Urothelium cell line (cell line): ENCODE measurements at regions not wholly inside any gene's neighbourhood (a gene's known extent, or its start where the extent isn't known, plus 50 kb on each side); places are given as distances from the start of the nearest gene placed in this dataset.

Source experiments
- DNase-seq: peaks from one replicate; pipeline ENCODE4 v3.0.0; 2011; ENCODE audit warnings: low spot score, mixed read lengths
- FAIRE-seq: peaks from 2 replicates; lab custom pipeline; 2011; peaks lifted over from hg19 to GRCh38; lab: Jason Lieb, UNC

GRCh38 chr5:92906798-92907376 lies 674.1 kb downstream of the NR2F1-AS1 start:
- no peak for DNase-seq
- no peak for FAIRE-seq

GRCh38 chr5:92904021-92904420 lies 677.0 kb downstream of the NR2F1-AS1 start:
- no peak for FAIRE-seq

GRCh38 chr5:92899611-92900010 lies 681.4 kb downstream of the NR2F1-AS1 start:
- FAIRE-seq (no peak), DNase-seq (no peak)

More at GRCh38 chr5:92904021-92904420, 677.0 kb downstream of the NR2F1-AS1 start:
- no peak for DNase-seq

GRCh38 chr5:92896722-92897121 lies 684.3 kb downstream of the NR2F1-AS1 start:
- DNase-seq (no peak), FAIRE-seq (no peak)

- FAIRE-seq (no peak), DNase-seq (peak; percentile 17)
These were observed 690.2 kb downstream of the NR2F1-AS1 start for GRCh38 chr5:92890841-92891244.

- DNase-seq: no peak
- no peak for FAIRE-seq
These were observed 691.9 kb downstream of the NR2F1-AS1 start for GRCh38 chr5:92889140-92889539.

GRCh38 chr5:92887254-92887653 lies 693.8 kb downstream of the NR2F1-AS1 start:
- DNase-seq: no peak
- no peak for FAIRE-seq

GRCh38 chr5:92886751-92887150 lies 694.3 kb downstream of the NR2F1-AS1 start:
- FAIRE-seq: no peak

GRCh38 chr5:92885950-92886349 lies 695.1 kb downstream of the NR2F1-AS1 start:
- FAIRE-seq (no peak), DNase-seq (no peak)

More at GRCh38 chr5:92886751-92887150, 694.3 kb downstream of the NR2F1-AS1 start:
- no peak for DNase-seq

GRCh38 chr5:92884469-92884868 lies 696.5 kb downstream of the NR2F1-AS1 start:
- no peak for FAIRE-seq

GRCh38 chr5:92879806-92880543 lies 701.0 kb downstream of the NR2F1-AS1 start:
- FAIRE-seq (no peak), DNase-seq (no peak)

More at GRCh38 chr5:92884469-92884868, 696.5 kb downstream of the NR2F1-AS1 start:
- DNase-seq: no peak

GRCh38 chr5:92874790-92875189 lies 706.2 kb downstream of the NR2F1-AS1 start:
- FAIRE-seq (no peak), DNase-seq (no peak)

- FAIRE-seq (no peak), DNase-seq (no peak)
These were observed 712.6 kb downstream of the NR2F1-AS1 start for GRCh38 chr5:92868442-92868841.

- FAIRE-seq (no peak), DNase-seq (no peak)
These were observed 716.4 kb downstream of the NR2F1-AS1 start for GRCh38 chr5:92864591-92864990.

- no peak for FAIRE-seq
These were observed 717.4 kb downstream of the NR2F1-AS1 start for GRCh38 chr5:92863666-92864065.

GRCh38 chr5:92861531-92862285 lies 719.3 kb downstream of the NR2F1-AS1 start:
- no peak for FAIRE-seq
- no peak for DNase-seq

More at GRCh38 chr5:92863666-92864065, 717.4 kb downstream of the NR2F1-AS1 start:
- DNase-seq: no peak

- DNase-seq (no peak), FAIRE-seq (no peak)
These were observed 721.0 kb downstream of the NR2F1-AS1 start for GRCh38 chr5:92860061-92860460.

- no peak for DNase-seq
- no peak for FAIRE-seq
These were observed 728.8 kb downstream of the NR2F1-AS1 start for GRCh38 chr5:92852219-92852618.

- FAIRE-seq (no peak), DNase-seq (no peak)
These were observed 730.1 kb downstream of the NR2F1-AS1 start for GRCh38 chr5:92850886-92851285.

GRCh38 chr5:92849756-92850155 lies 731.3 kb downstream of the NR2F1-AS1 start:
- FAIRE-seq (no peak), DNase-seq (no peak)

GRCh38 chr5:92841604-92842155 lies 739.3 kb downstream of the NR2F1-AS1 start:
- DNase-seq (no peak), FAIRE-seq (no peak)
